PC-9 (cell line): ENCODE measurements at regions not wholly inside any gene's neighbourhood (a gene's known extent, or its start where the extent isn't known, plus 50 kb on each side); places are given as distances from the start of the nearest gene placed in this dataset.

Experiments used
- EZH2 ChIP-seq: fragments of 200-600 bp; sonication (generic); IDR thresholded peaks from 2 replicates; pipeline ENCODE4 v1.8.0; 2017; ENCODE audit warnings: antibody characterized with exemption, low read depth
- TF ChIP-seq, protein P1 (sequence below): fragments of 200-600 bp; sonication (generic); conservative IDR thresholded peaks from 2 replicates; pipeline ENCODE4 v1.6.1; 2017; ENCODE audit warnings: mixed run types, antibody characterized with exemption, mild to moderate bottlenecking, moderate library complexity

DNA sequence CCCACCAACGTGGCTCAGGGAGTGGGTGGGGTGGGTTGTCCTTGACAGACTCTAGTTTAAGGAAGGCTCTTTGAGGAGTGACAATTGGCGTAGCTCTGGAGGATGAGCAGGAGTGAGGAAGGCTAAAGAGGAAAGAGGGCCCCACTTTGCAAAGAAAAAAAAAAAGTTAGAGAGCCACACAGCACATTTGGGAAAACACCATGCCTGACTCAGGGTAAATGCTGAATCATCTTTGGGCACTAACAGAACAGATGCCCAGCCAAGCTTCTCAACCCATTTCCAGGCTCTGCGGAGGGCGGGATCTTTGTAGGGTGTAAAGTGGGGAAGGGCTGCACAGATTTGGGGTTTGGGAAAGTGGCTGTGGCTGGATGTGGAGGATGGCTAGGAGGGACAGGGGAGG is 179.1 kb upstream of the RGMA start:
- TF ChIP-seq, protein P1, sequence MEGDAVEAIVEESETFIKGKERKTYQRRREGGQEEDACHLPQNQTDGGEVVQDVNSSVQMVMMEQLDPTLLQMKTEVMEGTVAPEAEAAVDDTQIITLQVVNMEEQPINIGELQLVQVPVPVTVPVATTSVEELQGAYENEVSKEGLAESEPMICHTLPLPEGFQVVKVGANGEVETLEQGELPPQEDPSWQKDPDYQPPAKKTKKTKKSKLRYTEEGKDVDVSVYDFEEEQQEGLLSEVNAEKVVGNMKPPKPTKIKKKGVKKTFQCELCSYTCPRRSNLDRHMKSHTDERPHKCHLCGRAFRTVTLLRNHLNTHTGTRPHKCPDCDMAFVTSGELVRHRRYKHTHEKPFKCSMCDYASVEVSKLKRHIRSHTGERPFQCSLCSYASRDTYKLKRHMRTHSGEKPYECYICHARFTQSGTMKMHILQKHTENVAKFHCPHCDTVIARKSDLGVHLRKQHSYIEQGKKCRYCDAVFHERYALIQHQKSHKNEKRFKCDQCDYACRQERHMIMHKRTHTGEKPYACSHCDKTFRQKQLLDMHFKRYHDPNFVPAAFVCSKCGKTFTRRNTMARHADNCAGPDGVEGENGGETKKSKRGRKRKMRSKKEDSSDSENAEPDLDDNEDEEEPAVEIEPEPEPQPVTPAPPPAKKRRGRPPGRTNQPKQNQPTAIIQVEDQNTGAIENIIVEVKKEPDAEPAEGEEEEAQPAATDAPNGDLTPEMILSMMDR: no peak
- TF ChIP-seq EZH2: no peak
